Ovary (tissue), 7 donors: ENCODE measurements at regions not wholly inside any gene's neighbourhood (a gene's known extent, or its start where the extent isn't known, plus 50 kb on each side); places are given as distances from the start of the nearest gene placed in this dataset.

Experiments used
- DNase-seq, 5 donors: peaks; one replicate each; pipeline ENCODE4 v3.0.0-alpha.2; 2019 to 2020
- H3K27ac ChIP-seq, 2 donors: fragments of 200-600 bp; one replicate each; pipeline versions ENCODE4 v1.5.1 to v1.8.0; 2019 to 2022
- H3K27me3 ChIP-seq: fragments of 200-600 bp; one replicate; pipeline ENCODE4 v1.8.0; 2022
- H3K36me3 ChIP-seq: fragments of 200-600 bp; sonication (generic); one replicate; pipeline ENCODE4 v1.5.1; 2019
- H3K4me1 ChIP-seq: one replicate; pipeline ENCODE4 v1.8.1; 2013; ENCODE audit warnings: mild to moderate bottlenecking, moderate library complexity; ENCODE audit not compliant: insufficient read depth
- H3K4me3 ChIP-seq: fragments of 200-600 bp; sonication (generic); one replicate; pipeline ENCODE4 v1.5.1; 2017
- H3K9me3 ChIP-seq, 2 donors: fragments of 200-600 bp in 1 of 2; sonication (generic) in 1 of 2; one replicate each; pipeline versions ENCODE4 v1.5.1 to v1.8.1; 2013 to 2019; ENCODE audit warnings: mild to moderate bottlenecking in 1 of 2, moderate library complexity in 1 of 2
- EP300 ChIP-seq: sonication (generic); formaldehyde crosslinking; IDR thresholded peaks from one replicate; pipeline ENCODE4 v1.6.1; 2017; ENCODE audit warnings: antibody characterized with exemption
- POLR2A ChIP-seq: fragments of 450-650 bp; IDR thresholded peaks from one replicate; pipeline ENCODE4 v1.6.1; 2017; ENCODE audit warnings: antibody characterized with exemption, mild to moderate bottlenecking, moderate library complexity
- WGBS, 3 donors: extraction: QIAGEN DNeasy Blood & Tissue Kit in 1 of 3; methylation state at CpG; one replicate each; pipeline versions ENCODE4 v1.1.5 to v1.1.7; 2013 to 2017; 5-methylcytosine and 5-hydroxymethylcytosine counted together
- intact Hi-C, 4 donors: fragments of 100-400 bp; cut with DNase I; formaldehyde crosslinking; loops; one replicate each; pipeline versions ENCODE4 v1.11.0 to v1.15.1; 2022 to 2023
- TF ChIP-seq, protein P1 (sequence below), 3 donors: fragments of 450-650 bp in 2 of 3; fragments of 200-600 bp in 1 of 3; IDR thresholded peaks; one replicate each; pipeline versions ENCODE4 v1.5.1 to v1.8.0; 2016 to 2022; ENCODE audit warnings: antibody characterized with exemption in 3 of 3, mild to moderate bottlenecking in 1 of 3
- donor health status: DM: no; HTN: no; CAD: no; lungs with moderate emphysema.
- donor health status: DM: no; HTN: no; CAD: no.
- donor health status: Bipolar disorder and iron deficiency.
- donor health status: DM: no; HTN: no; CAD: no.
- donor health status: DM: yes; HTN: yes; CAD: no.

DNA sequence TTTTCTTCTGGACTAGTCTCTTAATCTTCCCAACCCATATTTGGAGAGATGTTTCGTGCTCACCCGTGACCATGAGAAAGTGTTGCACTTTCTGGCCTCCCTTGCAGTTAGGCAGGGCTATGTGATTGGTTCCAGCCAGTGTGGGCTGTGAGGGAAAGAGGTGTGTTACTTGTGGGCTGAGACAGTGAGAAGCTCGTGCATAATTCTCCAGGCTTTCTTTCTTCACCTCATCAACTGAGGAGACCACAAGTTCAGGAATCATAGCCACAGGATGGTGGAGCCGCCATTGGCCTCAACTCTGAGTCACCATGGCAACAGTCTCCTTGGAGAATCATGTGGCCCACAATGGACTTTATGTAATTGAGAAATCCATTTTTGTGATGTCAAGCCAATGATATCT lies 57.5 kb upstream of the FUCA2 start:
- Histone ChIP-seq H3K4me3 (no peak overlapping the region), H3K36me3 (no peaks in the 10 kb centered on the region), H3K27ac (no peak overlapping the region), H3K4me1 (no peaks in the 10 kb centered on the region), H3K9me3 (no peaks in the 10 kb centered on the region), H3K27me3 (no peaks in the 10 kb centered on the region)
- DNase-seq: no peak
- 57 to 64% (median 61%) methylated on average over 4 of the region's 4 CpGs for WGBS, 3 donors
- no peak for TF ChIP-seq POLR2A
- TF ChIP-seq, protein P1, sequence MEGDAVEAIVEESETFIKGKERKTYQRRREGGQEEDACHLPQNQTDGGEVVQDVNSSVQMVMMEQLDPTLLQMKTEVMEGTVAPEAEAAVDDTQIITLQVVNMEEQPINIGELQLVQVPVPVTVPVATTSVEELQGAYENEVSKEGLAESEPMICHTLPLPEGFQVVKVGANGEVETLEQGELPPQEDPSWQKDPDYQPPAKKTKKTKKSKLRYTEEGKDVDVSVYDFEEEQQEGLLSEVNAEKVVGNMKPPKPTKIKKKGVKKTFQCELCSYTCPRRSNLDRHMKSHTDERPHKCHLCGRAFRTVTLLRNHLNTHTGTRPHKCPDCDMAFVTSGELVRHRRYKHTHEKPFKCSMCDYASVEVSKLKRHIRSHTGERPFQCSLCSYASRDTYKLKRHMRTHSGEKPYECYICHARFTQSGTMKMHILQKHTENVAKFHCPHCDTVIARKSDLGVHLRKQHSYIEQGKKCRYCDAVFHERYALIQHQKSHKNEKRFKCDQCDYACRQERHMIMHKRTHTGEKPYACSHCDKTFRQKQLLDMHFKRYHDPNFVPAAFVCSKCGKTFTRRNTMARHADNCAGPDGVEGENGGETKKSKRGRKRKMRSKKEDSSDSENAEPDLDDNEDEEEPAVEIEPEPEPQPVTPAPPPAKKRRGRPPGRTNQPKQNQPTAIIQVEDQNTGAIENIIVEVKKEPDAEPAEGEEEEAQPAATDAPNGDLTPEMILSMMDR (IDR thresholded peaks at IDR 0.05): no peak
- no peak for TF ChIP-seq EP300
- intact Hi-C loops: no loop called here

DNA sequence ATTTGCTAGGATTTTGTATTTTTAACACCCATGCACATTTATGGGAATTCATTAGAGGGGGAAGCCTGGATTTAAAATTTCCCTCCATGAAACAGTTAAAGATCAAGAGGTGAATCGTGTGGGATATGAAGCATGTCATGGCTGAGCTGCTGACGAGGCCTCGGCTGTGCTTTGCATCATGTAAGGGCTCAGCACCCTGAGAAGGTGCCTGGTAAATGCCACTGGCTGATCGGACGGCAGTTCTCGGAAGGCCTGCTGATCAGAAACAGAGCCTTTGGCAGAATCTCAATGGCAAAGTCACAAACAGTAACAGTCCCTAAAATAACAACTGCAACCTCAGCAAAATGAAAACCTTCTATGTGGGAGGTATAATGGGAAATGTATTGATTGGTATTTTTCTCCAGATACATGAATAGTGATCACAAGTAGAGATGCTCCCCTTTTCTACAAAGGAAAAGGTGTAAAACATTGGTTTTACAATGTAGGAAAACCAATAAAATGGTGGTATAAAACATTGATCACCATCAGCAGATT lies 53.0 kb upstream of the FUCA2 start:
- no peaks in the 10 kb centered on the region for H3K9me3 ChIP-seq
- no peak for TF ChIP-seq EP300
- TF ChIP-seq POLR2A: no peak
- TF ChIP-seq, protein P1 (IDR thresholded peaks at IDR 0.05): no peak
- intact Hi-C loops: no loop called here
- WGBS, 3 donors: 80 to 85% (median 83%) methylated on average over 6 of the region's 6 CpGs
- H3K36me3 ChIP-seq: no peaks in the 10 kb centered on the region
- H3K4me3 ChIP-seq: no peak overlapping the region
- no peak overlapping the region for H3K27ac ChIP-seq
- no peaks in the 10 kb centered on the region for H3K27me3 ChIP-seq
- no peak for DNase-seq
- H3K4me1 ChIP-seq: no peaks in the 10 kb centered on the region

DNA sequence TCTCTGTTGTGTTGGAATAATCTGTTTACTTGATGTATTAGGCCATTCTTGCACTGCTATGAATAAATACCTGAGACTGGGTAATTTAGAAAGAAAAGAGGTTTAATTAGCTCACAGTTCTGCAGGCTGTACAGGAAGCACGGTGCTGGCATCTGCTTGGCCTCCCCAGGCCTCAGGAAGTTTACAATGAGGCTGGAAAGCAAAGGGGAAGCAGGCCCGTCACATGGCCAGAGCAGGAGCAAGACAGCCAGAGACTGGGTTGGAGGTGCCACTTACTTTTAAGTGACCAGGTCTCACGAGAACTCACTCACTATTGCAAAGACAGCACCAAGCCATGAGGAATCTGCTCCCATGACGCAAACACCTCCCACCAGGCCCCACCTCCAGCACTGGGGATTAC lies 50.6 kb upstream of the FUCA2 start:
- no peaks in the 10 kb centered on the region for H3K9me3 ChIP-seq
- intact Hi-C loops: no loop called here
- H3K27me3 ChIP-seq: no peaks in the 10 kb centered on the region

More for the DNA sequence above, 50.6 kb upstream of the FUCA2 start:
- no peak overlapping the region for H3K4me3 ChIP-seq
- TF ChIP-seq EP300 (no peak), POLR2A (no peak)
- TF ChIP-seq, protein P1 (IDR thresholded peaks at IDR 0.05): no peak
- H3K4me1 ChIP-seq: no peaks in the 10 kb centered on the region
- no peak overlapping the region for H3K27ac ChIP-seq
- no peaks in the 10 kb centered on the region for H3K36me3 ChIP-seq
- no peak for DNase-seq
- WGBS, 3 donors: 72 to 86% (median 75%) methylated on average over 4 of the region's 4 CpGs
